Type B pancreatic cell (in vitro differentiated cells): ENCODE measurements at regions not wholly inside any gene's neighbourhood (a gene's known extent, or its start where the extent isn't known, plus 50 kb on each side); places are given as distances from the start of the nearest gene placed in this dataset.

Experiments
- DNase-seq: peaks from one replicate; pipeline ENCODE4 v3.0.0; 2021; ENCODE audit warnings: mixed read lengths; ENCODE audit not compliant: unreplicated experiment; ENCODE audit errors: extremely low spot score
- H3K27ac Mint-ChIP-seq: 2 replicates; pipeline ENCODE4 v1.8.0; 2021; ENCODE audit warnings: mild to moderate bottlenecking, mixed read lengths
- H3K27me3 Mint-ChIP-seq: 2 replicates; pipeline ENCODE4 v1.8.0; 2021; ENCODE audit warnings: mixed read lengths
- H3K36me3 Mint-ChIP-seq: 2 replicates; pipeline ENCODE4 v1.8.0; 2021; ENCODE audit warnings: mixed read lengths
- H3K4me1 Mint-ChIP-seq: one replicate; pipeline ENCODE4 v1.8.0; 2021; ENCODE audit warnings: mixed read lengths; ENCODE audit not compliant: unreplicated experiment
- H3K4me3 Mint-ChIP-seq: 2 replicates; pipeline ENCODE4 v1.8.0; 2021; ENCODE audit warnings: mild to moderate bottlenecking, mixed read lengths
- H3K9me3 Mint-ChIP-seq: 2 replicates; pipeline ENCODE4 v1.8.0; 2021; ENCODE audit warnings: mixed read lengths
- TF ChIP-seq, protein P1 (sequence below): fragments of 200-600 bp; sonication (generic); conservative IDR thresholded peaks from 2 replicates; pipeline ENCODE4 v1.5.0; 2021; ENCODE audit warnings: antibody characterized with exemption, mild to moderate bottlenecking

DNA sequence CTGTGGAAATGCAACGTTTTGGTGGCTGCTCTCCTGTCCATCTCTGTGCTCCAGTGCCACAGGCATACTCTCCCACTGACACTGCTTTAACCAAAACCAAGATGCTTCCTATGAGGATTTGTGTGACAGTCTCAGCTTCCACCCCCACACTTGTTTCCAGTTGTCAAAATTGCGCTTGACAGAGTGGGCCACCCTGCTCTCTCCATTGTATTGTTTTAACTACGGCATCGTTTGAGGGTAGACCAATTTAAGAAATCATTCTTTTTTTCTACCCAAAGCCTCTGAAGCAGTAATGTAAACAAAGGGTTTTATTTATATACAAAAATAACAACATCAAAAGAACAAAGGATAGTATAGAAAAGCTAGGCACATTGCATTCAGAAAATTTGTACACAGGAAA is 178.0 kb downstream of the INHBA start:
- Mint-ChIP-seq H3K9me3 (peaks cover 18% of the 10 kb centered on the region), H3K36me3 (peaks cover 3% of the 10 kb centered on the region), H3K27me3 (peaks cover 3% of the 10 kb centered on the region), H3K4me1 (no peaks in the 10 kb centered on the region), H3K4me3 (no peak overlapping the region), H3K27ac (no peak overlapping the region)
- TF ChIP-seq, protein P1, sequence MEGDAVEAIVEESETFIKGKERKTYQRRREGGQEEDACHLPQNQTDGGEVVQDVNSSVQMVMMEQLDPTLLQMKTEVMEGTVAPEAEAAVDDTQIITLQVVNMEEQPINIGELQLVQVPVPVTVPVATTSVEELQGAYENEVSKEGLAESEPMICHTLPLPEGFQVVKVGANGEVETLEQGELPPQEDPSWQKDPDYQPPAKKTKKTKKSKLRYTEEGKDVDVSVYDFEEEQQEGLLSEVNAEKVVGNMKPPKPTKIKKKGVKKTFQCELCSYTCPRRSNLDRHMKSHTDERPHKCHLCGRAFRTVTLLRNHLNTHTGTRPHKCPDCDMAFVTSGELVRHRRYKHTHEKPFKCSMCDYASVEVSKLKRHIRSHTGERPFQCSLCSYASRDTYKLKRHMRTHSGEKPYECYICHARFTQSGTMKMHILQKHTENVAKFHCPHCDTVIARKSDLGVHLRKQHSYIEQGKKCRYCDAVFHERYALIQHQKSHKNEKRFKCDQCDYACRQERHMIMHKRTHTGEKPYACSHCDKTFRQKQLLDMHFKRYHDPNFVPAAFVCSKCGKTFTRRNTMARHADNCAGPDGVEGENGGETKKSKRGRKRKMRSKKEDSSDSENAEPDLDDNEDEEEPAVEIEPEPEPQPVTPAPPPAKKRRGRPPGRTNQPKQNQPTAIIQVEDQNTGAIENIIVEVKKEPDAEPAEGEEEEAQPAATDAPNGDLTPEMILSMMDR, result no peak
- no peak for DNase-seq

DNA sequence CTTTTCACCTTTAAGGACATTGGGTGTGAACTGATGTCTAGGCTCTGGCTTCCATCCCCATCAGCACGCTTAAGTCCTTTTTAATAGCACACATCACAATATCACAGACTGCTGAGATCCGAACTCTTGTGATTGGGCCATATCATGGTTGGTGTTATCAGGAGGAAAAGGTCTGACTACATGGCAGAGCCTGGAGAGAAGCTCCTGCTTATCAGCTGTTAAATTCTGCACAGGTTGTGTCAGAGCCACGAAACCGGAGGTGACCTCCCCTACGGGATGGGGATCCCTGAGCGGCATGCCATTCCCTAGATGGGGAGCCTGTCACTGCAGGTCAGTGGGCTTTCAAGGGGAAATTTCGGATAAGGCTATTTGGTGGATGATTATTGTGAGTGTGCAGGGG is 182.4 kb downstream of the INHBA start:
- DNase-seq, result no peak
- H3K27me3 Mint-ChIP-seq, result peaks cover 3% of the 10 kb centered on the region
- TF ChIP-seq, protein P1, result no peak
- H3K36me3 Mint-ChIP-seq, result peaks cover 6% of the 10 kb centered on the region
- H3K27ac Mint-ChIP-seq, result no peak overlapping the region
- H3K4me1 Mint-ChIP-seq, result no peaks in the 10 kb centered on the region
- H3K4me3 Mint-ChIP-seq, result no peak overlapping the region
- peaks cover 30% of the 10 kb centered on the region for H3K9me3 Mint-ChIP-seq

DNA sequence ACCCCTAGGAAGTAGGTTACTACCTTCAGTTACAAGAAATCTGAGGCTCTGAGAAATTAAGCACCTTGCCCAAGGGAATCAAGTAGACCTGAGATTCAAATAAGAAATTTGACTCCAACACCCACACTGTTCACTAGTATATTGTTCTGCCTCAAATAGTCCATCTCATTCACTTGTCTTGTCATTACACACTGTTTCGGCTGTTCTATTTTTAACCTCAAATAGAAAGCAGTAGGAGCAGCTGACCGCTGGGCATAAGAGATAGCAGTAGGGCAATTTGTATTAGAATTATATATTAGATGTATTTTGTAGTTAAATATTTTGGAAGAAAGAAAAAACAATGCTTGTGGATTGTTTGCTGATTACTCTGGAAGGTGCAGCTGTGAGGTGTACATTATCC is 185.1 kb downstream of the INHBA start:
- TF ChIP-seq, protein P1, result no peak
- Mint-ChIP-seq H3K27me3 (peaks cover 3% of the 10 kb centered on the region), H3K27ac (no peak overlapping the region), H3K36me3 (peaks cover 3% of the 10 kb centered on the region), H3K4me1 (no peaks in the 10 kb centered on the region), H3K4me3 (no peak overlapping the region), H3K9me3 (peaks cover 16% of the 10 kb centered on the region)
- no peak for DNase-seq

DNA sequence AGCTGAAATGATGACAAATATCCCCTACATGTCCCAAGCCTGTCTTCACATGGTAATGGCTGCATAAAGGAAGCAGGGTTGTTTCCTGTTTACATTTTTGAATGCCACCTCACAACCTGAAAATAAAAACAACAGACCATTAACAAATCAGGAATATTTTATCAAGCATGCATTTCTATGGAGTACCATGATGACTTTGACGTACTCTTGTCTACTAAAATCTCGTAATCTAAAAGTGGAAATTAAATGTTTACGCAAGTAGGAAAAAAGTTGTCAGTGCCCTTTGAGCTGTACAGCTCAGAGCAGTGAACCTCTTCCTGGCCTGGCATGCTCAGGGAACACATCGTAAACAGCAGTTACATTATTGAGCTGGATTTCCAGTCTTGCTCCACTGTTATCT is 194.1 kb downstream of the INHBA start:
- Mint-ChIP-seq H3K27me3 (peaks cover 3% of the 10 kb centered on the region), H3K27ac (no peak overlapping the region), H3K4me1 (no peaks in the 10 kb centered on the region), H3K4me3 (no peak overlapping the region), H3K9me3 (no peaks in the 10 kb centered on the region), H3K36me3 (no peaks in the 10 kb centered on the region)
- DNase-seq, result no peak
- TF ChIP-seq, protein P1, result no peak

DNA sequence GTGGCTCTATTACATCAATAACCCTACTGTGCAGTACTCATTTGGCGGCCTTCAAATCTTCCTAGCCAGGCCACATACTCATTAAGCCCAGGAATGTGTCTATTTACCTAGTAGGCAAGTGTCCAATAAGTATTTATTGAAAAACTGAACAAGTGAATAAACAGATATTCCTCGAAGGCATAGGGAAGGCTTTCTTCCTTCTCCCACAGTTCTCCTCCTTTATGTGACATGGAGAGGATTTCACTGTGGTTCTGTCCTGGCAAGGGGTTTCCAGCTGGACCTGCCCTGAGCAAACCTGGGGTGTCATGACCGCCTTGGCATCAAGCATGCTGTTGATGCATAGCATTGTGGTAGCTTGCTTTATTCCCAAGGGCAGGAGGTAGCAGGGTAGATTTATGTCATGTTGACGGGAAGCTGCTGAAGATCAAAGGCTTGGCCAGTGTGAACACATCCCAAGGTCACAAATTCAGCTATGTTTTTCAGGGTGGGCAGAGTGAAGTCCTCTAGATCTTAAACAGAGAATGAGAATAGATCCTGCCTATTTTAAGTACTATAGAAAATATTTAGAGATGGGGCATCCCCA is 195.1 kb downstream of the INHBA start:
- Mint-ChIP-seq H3K27ac (no peak overlapping the region), H3K27me3 (peaks cover 3% of the 10 kb centered on the region), H3K9me3 (no peaks in the 10 kb centered on the region), H3K4me1 (no peaks in the 10 kb centered on the region), H3K36me3 (no peaks in the 10 kb centered on the region), H3K4me3 (no peak overlapping the region)
- DNase-seq, result no peak
- TF ChIP-seq, protein P1, result no peak
